WTC11 (cell line): ENCODE measurements at regions not wholly inside any gene's neighbourhood (a gene's known extent, or its start where the extent isn't known, plus 50 kb on each side); places are given as distances from the start of the nearest gene placed in this dataset.

Source experiments
- TF ChIP-seq, protein P1 (sequence below): sonication (generic); formaldehyde crosslinking; IDR thresholded peaks from 2 replicates; pipeline ENCODE4 v1.8.0; 2022; ENCODE audit warnings: mild to moderate bottlenecking, missing genetic modification reagents
- TF ChIP-seq, protein P2 (sequence below): fragments of 200-600 bp; IDR thresholded peaks from 2 replicates; pipeline ENCODE4 v1.8.0; 2022; ENCODE audit warnings: antibody characterized with exemption
- TF ChIP-seq, protein P3 (sequence below): fragments of 250-450 bp; sonication (Bioruptor Pico); IDR thresholded peaks from 2 replicates; pipeline ENCODE4 v2.1.2; 2022; ENCODE audit warnings: mild to moderate bottlenecking, moderate library complexity

DNA sequence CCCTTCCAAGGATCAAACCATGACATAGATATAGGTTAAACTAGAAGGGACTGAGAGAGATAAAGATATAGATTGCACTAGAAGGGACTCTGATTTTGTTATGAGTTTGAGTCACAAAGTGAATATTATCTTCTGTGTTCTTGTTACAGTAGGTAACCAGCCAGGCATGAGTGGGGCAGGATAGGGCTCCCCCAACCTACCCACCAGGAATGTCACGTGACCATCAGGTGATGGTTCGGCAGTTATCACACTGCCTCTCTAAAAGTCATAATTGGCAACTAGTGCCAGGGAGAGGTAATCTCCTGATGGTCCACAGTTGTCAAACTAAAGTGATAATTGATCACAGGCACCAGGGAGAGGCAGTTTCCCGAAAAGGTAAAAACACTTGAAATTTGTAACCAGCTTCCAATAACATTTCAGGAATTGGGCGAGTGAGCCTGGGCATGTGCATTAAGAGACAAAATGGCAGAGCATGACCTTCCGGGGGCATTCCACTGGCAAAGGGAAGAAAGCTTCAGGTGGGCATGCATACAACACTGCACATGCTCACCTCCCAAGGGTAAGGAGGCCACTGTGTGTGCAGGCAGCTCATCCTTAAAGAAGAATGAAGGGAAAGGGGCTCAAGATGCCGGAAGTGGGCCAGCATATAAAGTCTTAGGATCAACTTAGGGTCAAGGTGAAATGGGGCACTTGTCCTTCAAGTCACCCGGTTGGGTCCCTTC is 533.6 kb upstream of the HTR2C start:
- TF ChIP-seq, protein P1, sequence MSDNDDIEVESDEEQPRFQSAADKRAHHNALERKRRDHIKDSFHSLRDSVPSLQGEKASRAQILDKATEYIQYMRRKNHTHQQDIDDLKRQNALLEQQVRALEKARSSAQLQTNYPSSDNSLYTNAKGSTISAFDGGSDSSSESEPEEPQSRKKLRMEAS (CRISPR knock-in tag): no peak
- TF ChIP-seq, protein P2, sequence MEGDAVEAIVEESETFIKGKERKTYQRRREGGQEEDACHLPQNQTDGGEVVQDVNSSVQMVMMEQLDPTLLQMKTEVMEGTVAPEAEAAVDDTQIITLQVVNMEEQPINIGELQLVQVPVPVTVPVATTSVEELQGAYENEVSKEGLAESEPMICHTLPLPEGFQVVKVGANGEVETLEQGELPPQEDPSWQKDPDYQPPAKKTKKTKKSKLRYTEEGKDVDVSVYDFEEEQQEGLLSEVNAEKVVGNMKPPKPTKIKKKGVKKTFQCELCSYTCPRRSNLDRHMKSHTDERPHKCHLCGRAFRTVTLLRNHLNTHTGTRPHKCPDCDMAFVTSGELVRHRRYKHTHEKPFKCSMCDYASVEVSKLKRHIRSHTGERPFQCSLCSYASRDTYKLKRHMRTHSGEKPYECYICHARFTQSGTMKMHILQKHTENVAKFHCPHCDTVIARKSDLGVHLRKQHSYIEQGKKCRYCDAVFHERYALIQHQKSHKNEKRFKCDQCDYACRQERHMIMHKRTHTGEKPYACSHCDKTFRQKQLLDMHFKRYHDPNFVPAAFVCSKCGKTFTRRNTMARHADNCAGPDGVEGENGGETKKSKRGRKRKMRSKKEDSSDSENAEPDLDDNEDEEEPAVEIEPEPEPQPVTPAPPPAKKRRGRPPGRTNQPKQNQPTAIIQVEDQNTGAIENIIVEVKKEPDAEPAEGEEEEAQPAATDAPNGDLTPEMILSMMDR: no peak
- TF ChIP-seq, protein P3, sequence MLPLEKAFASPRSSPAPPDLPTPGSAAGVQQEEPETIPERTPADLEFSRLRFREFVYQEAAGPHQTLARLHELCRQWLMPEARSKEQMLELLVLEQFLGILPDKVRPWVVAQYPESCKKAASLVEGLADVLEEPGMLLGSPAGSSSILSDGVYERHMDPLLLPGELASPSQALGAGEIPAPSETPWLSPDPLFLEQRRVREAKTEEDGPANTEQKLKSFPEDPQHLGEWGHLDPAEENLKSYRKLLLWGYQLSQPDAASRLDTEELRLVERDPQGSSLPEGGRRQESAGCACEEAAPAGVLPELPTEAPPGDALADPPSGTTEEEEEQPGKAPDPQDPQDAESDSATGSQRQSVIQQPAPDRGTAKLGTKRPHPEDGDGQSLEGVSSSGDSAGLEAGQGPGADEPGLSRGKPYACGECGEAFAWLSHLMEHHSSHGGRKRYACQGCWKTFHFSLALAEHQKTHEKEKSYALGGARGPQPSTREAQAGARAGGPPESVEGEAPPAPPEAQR (CRISPR knock-in tag): no peak
